HFFc6 (cell line): ENCODE measurements at regions not wholly inside any gene's neighbourhood (a gene's known extent, or its start where the extent isn't known, plus 50 kb on each side); places are given as distances from the start of the nearest gene placed in this dataset.

Experiments
- DNase-seq: peaks from one replicate; pipeline ENCODE4 v3.0.0-alpha.2; 2018
- H3K27ac Mint-ChIP-seq: 2 replicates; pipeline ENCODE4 v1.8.0; 2020; ENCODE audit warnings: mild to moderate bottlenecking, mixed read lengths
- H3K27me3 Mint-ChIP-seq: 2 replicates; pipeline ENCODE4 v1.8.0; 2021; ENCODE audit warnings: mild to moderate bottlenecking, moderate library complexity, mixed read lengths; ENCODE audit not compliant: insufficient read depth
- H3K36me3 Mint-ChIP-seq: 2 replicates; pipeline ENCODE4 v1.8.0; 2021; ENCODE audit warnings: low read depth, mixed read lengths
- H3K4me1 Mint-ChIP-seq: 2 replicates; pipeline ENCODE4 v1.8.0; 2020; ENCODE audit warnings: low read depth, mixed read lengths
- H3K4me3 Mint-ChIP-seq: 2 replicates; pipeline ENCODE4 v1.8.0; 2020; ENCODE audit warnings: mild to moderate bottlenecking, moderate library complexity, mixed read lengths
- H3K9me3 Mint-ChIP-seq: 2 replicates; pipeline ENCODE4 v1.8.0; 2020; ENCODE audit warnings: mild to moderate bottlenecking, mixed read lengths
- CTCF ChIP-seq: fragments of 200-600 bp; sonication (generic); IDR thresholded peaks from 2 replicates; pipeline ENCODE4 v1.5.0; 2021; ENCODE audit warnings: antibody characterized with exemption, mild to moderate bottlenecking

GRCh38 chr7:10662491-10662890 is 311.2 kb upstream of the PHF14 start:
- H3K9me3 Mint-ChIP-seq, result peaks cover 6% of the 10 kb centered on the region
- H3K36me3 Mint-ChIP-seq, result no peaks in the 10 kb centered on the region
- no peak for TF ChIP-seq CTCF
- H3K27me3 Mint-ChIP-seq, result no peaks in the 10 kb centered on the region
- H3K4me3 Mint-ChIP-seq, result no peak overlapping the region
- H3K27ac Mint-ChIP-seq, result no peak overlapping the region
- DNase-seq, result no peak
- no peaks in the 10 kb centered on the region for H3K4me1 Mint-ChIP-seq

GRCh38 chr7:10662982-10663884 is 310.4 kb upstream of the PHF14 start:
- Mint-ChIP-seq H3K27me3 (no peaks in the 10 kb centered on the region), H3K9me3 (peaks cover 12% of the 10 kb centered on the region), H3K36me3 (no peaks in the 10 kb centered on the region), H3K4me1 (no peaks in the 10 kb centered on the region), H3K4me3 (no peak overlapping the region), H3K27ac (no peak overlapping the region)
- TF ChIP-seq CTCF, result no peak
- DNase-seq, result no peak

GRCh38 chr7:10672186-10672585 is 301.5 kb upstream of the PHF14 start:
- Mint-ChIP-seq H3K27me3 (no peaks in the 10 kb centered on the region; the same call in 1 of the 2 replicates), H3K36me3 (no peaks in the 10 kb centered on the region; the same call in 1 of the 2 replicates), H3K27ac (no peak overlapping the region), H3K4me1 (no peaks in the 10 kb centered on the region), H3K9me3 (peaks cover 50% of the 10 kb centered on the region), H3K4me3 (no peak overlapping the region)
- no peak for TF ChIP-seq CTCF
- DNase-seq, result no peak

- TF ChIP-seq CTCF, result no peak
- Mint-ChIP-seq H3K9me3 (peaks cover 21% of the 10 kb centered on the region), H3K36me3 (no peaks in the 10 kb centered on the region; the same call in 1 of the 2 replicates), H3K27ac (no peak overlapping the region), H3K4me1 (no peaks in the 10 kb centered on the region), H3K4me3 (no peak overlapping the region), H3K27me3 (no peaks in the 10 kb centered on the region)
- DNase-seq, result no peak
These were observed 296.5 kb upstream of the PHF14 start for GRCh38 chr7:10677211-10677610.

- no peaks in the 10 kb centered on the region; the same call in 1 of the 2 replicates for H3K36me3 Mint-ChIP-seq
- H3K4me1 Mint-ChIP-seq, result no peaks in the 10 kb centered on the region
- DNase-seq, result no peak
- H3K9me3 Mint-ChIP-seq, result peaks cover 21% of the 10 kb centered on the region
- H3K27me3 Mint-ChIP-seq, result no peaks in the 10 kb centered on the region
- no peak overlapping the region for H3K4me3 Mint-ChIP-seq
- no peak overlapping the region for H3K27ac Mint-ChIP-seq
- TF ChIP-seq CTCF, result no peak
These were observed 295.9 kb upstream of the PHF14 start for GRCh38 chr7:10677668-10678232.
